ENCODE measurements at regions not wholly inside any gene's neighbourhood (a gene's known extent, or its start where the extent isn't known, plus 50 kb on each side); places are given as distances from the start of the nearest gene placed in this dataset.

- no peak for TF ChIP-seq FOXJ3 (CRISPR knock-in tag; IDR thresholded peaks at IDR 0.05; ENCODE audit: borderline replicate concordance)
These were observed 95.7 kb downstream of the ACTBL2 start (continued) for GRCh38 chr5:57386958-57387357.

DNA sequence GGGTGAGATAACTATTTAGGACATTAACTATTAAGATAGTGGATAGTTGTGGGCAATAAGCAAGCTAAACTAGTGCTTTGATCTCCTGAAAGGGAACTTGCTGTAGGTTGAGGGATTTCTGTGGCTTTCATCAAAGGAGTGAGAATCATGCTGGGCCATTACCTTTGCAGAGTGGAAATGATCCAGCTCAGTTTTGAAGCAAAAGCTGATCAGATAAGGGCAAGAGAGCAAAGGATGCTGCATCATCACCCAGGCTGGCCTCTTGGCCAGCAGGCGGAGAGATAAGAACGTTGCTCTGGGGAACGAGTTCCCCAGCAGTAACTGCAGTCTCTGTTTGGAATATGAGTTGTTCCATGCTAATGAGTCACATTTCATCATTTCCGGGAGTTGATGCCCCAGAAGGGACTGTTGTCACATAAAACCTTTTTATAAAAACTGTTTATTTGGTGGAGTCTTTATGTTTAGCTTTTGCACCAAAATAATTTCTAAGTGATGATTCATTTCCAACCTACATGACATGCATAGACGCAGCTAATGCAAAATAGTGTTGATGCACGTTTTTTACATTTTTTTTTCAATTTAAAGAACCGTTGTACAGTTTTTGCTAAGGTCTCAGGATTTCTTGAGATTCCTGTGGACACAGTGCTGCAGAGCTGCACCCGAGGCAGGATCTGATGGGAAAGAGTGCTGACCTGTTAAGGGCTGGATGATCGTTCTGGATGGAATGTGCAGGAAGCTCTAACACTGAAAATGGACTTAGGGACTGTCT, 99.3 kb downstream of the ACTBL2 start:
- TF ChIP-seq IRF2 (CRISPR knock-in tag; IDR thresholded peaks at IDR 0.05; ENCODE audit: borderline replicate concordance, low read depth) = no peak
- TF ChIP-seq E2F4 (CRISPR knock-in tag; IDR thresholded peaks at IDR 0.05; ENCODE audit: borderline replicate concordance, low read depth) = no peak
- TF ChIP-seq ZNF423 (CRISPR knock-in tag; IDR thresholded peaks at IDR 0.05) = no peak
- no peak for TF ChIP-seq SMAD4 (CRISPR knock-in tag; IDR thresholded peaks at IDR 0.05)
- TF ChIP-seq GABPB1 (CRISPR knock-in tag; IDR thresholded peaks at IDR 0.05) = peak; percentile 61; the same call in 1 of the 2 replicates
- H3K27me3 Mint-ChIP-seq (ENCODE audit: low read depth) = no peaks in the 10 kb centered on the region
- DNase-seq (ENCODE audit: low spot score) = no peak
- no peak overlapping the region for H3K27ac Mint-ChIP-seq
- no peak for ATAC-seq
- H3K4me1 Mint-ChIP-seq = peaks cover 5% of the 10 kb centered on the region; the same call in 1 of the 2 replicates
- POLR2A ChIA-PET = no interaction called here
- CTCF ChIA-PET = no interaction called here
- no peaks in the 10 kb centered on the region; the same call in 1 of the 2 replicates for H3K9me3 Mint-ChIP-seq
- H3K4me3 Mint-ChIP-seq = no peak overlapping the region
- H3K36me3 Mint-ChIP-seq = no peaks in the 10 kb centered on the region

- TF ChIP-seq RORB (CRISPR knock-in tag; IDR thresholded peaks at IDR 0.05) (no peak), MYBL2 (CRISPR knock-in tag; IDR thresholded peaks at IDR 0.05) (no peak), ZNF416 (CRISPR knock-in tag; IDR thresholded peaks at IDR 0.05) (no peak), FOXJ3 (CRISPR knock-in tag; IDR thresholded peaks at IDR 0.05; ENCODE audit: borderline replicate concordance) (no peak), ZNF219 (CRISPR knock-in tag; IDR thresholded peaks at IDR 0.05; ENCODE audit: borderline replicate concordance) (no peak), MAX (CRISPR knock-in tag; IDR thresholded peaks at IDR 0.05) (no peak), E2F4 (CRISPR knock-in tag; IDR thresholded peaks at IDR 0.05; ENCODE audit: borderline replicate concordance, low read depth) (no peak), HMGA2 (CRISPR knock-in tag; IDR thresholded peaks at IDR 0.05) (no peak)
- TF ChIP-seq, protein P1, sequence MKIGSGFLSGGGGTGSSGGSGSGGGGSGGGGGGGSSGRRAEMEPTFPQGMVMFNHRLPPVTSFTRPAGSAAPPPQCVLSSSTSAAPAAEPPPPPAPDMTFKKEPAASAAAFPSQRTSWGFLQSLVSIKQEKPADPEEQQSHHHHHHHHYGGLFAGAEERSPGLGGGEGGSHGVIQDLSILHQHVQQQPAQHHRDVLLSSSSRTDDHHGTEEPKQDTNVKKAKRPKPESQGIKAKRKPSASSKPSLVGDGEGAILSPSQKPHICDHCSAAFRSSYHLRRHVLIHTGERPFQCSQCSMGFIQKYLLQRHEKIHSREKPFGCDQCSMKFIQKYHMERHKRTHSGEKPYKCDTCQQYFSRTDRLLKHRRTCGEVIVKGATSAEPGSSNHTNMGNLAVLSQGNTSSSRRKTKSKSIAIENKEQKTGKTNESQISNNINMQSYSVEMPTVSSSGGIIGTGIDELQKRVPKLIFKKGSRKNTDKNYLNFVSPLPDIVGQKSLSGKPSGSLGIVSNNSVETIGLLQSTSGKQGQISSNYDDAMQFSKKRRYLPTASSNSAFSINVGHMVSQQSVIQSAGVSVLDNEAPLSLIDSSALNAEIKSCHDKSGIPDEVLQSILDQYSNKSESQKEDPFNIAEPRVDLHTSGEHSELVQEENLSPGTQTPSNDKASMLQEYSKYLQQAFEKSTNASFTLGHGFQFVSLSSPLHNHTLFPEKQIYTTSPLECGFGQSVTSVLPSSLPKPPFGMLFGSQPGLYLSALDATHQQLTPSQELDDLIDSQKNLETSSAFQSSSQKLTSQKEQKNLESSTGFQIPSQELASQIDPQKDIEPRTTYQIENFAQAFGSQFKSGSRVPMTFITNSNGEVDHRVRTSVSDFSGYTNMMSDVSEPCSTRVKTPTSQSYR (CRISPR knock-in tag; IDR thresholded peaks at IDR 0.05) = no peak
- TF ChIP-seq, protein P2, sequence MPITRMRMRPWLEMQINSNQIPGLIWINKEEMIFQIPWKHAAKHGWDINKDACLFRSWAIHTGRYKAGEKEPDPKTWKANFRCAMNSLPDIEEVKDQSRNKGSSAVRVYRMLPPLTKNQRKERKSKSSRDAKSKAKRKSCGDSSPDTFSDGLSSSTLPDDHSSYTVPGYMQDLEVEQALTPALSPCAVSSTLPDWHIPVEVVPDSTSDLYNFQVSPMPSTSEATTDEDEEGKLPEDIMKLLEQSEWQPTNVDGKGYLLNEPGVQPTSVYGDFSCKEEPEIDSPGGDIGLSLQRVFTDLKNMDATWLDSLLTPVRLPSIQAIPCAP (CRISPR knock-in tag; IDR thresholded peaks at IDR 0.05) = no peak
- ChIA-PET CTCF (no interaction called here), POLR2A (no interaction called here)
- Mint-ChIP-seq H3K27me3 (ENCODE audit: low read depth) (no peaks in the 10 kb centered on the region), H3K9me3 (no peaks in the 10 kb centered on the region; the same call in 1 of the 2 replicates), H3K4me1 (peaks cover 5% of the 10 kb centered on the region; the same call in 1 of the 2 replicates), H3K36me3 (no peaks in the 10 kb centered on the region), H3K4me3 (no peak overlapping the region), H3K27ac (no peak overlapping the region)
- no peak for DNase-seq (ENCODE audit: low spot score)
- ATAC-seq = no peak
These were observed 100.0 kb downstream of the ACTBL2 start for GRCh38 chr5:57382655-57383054.

Measured in WTC11 (cell line).